GM21825 (cell line): ENCODE measurements at regions not wholly inside any gene's neighbourhood (a gene's known extent, or its start where the extent isn't known, plus 50 kb on each side); places are given as distances from the start of the nearest gene placed in this dataset.

Experiments used
- ATAC-seq: cut with Tn5 transposase; IDR thresholded peaks from one replicate; pipeline ENCODE4 v1.9.1; 2021; ENCODE audit warnings: mild to moderate bottlenecking, moderate library complexity; ENCODE audit not compliant: unreplicated experiment

- ATAC-seq, result no peak
These were observed 61.1 kb upstream of the TGM3 start for GRCh38 chr20:2234598-2235191.

GRCh38 chr20:2236256-2236655, 59.5 kb upstream of the TGM3 start:
- ATAC-seq, result no peak

DNA sequence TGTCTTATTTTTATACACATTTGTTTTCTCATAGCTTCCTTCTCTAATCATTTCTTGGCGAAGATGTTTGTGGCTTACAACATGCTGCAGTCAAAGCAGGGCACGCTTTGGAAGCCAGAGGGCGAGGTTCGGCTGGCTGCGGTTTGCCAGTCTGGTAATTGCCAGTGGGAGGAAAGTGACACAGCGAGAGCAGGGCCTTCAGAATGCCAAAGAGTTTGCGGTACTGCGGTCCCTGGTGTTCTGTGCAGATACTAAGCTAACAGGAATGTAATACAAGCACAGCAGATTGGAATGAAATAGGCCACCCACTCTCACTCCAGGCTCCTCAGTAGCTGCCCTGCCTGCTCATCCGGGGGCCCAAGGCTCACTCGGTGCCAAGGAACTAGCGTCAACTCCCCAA, 58.7 kb upstream of the TGM3 start:
- no peak for ATAC-seq

DNA sequence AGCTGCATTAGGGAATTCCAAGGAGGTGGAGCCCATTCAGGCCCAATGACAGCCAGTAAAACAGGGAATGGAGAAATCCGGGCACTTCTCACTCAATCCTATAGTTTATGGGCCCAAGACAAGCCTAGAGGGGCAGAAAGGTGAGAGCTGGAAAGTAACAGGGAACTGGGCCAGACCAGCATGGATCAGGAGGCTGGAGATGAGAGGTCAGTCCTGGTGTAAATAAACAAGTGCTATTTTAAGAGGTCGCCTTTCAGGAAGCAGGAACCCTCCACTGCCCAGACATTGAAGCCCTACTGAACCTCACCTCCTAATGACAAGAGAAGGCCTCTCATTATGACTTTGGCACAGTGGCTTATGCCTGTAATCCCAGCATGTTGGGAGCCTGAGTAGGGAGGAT, 57.2 kb upstream of the TGM3 start:
- no peak for ATAC-seq

DNA sequence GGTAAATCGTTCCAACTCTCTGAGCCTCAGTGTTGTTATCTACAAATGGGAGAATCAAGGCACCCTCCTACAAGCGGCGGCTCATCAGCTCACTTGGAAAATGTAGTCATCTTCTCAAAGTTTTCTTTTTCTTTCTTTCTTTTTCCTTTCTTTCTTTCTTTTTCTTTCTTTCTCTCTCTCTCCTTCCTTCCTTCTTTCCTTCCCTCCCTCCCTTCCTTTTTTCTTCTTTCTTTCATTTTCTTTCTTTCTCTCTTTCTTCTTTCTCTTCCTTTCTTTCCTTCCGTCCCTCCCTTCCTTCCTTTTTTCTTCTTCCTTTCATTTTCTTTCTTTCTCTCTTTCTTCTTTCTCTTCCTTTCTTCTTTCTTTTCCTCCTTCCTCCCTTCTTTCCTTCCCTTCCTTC, 55.0 kb upstream of the TGM3 start:
- ATAC-seq, result no peak

- ATAC-seq, result no peak
These were observed 53.1 kb upstream of the TGM3 start for GRCh38 chr20:2242678-2243077.

- ATAC-seq, result no peak
These were observed 51.3 kb upstream of the TGM3 start for GRCh38 chr20:2244523-2244922.

- no peak for ATAC-seq
These were observed 50.8 kb upstream of the TGM3 start for GRCh38 chr20:2244993-2245392.

DNA sequence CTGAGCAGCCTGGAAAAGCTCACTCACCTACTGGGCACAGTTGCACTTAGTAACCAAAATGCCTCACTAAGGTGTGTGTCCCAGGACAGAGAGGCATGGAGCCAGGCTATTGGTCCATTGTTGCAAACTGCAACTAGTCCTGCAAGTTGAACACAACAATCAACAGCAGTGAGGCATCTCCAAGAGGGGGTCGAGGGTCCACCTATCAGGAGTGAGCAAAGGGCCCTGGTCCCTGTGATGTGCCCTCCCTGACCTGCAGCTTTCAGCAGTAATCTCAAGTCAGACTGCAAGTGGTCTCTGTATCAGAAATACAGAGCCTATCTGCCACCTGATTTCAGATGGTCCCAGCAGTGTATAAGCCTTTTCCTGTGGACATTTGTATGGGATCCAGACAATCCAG, 50.2 kb upstream of the TGM3 start:
- no peak for ATAC-seq
